NT2/D1 (cell line): ENCODE measurements at regions not wholly inside any gene's neighbourhood (a gene's known extent, or its start where the extent isn't known, plus 50 kb on each side); places are given as distances from the start of the nearest gene placed in this dataset.

Experiments
- DNase-seq: peaks from one replicate; pipeline ENCODE4 v3.0.0-alpha.2; 2011; ENCODE audit warnings: low read depth, low spot score
- H3K27me3 ChIP-seq: 2 replicates; pipeline ENCODE4 v1.6.0; 2011; ENCODE audit warnings: mild to moderate bottlenecking; ENCODE audit not compliant: insufficient read length, insufficient read depth
- H3K36me3 ChIP-seq: 2 replicates; pipeline ENCODE4 v1.6.1; 2011; ENCODE audit warnings: mild to moderate bottlenecking, low read length, mixed read lengths; ENCODE audit not compliant: insufficient read depth, insufficient read length
- H3K4me1 ChIP-seq: 2 replicates; pipeline ENCODE4 v1.5.1; 2011; ENCODE audit not compliant: insufficient read depth, insufficient read length
- H3K4me3 ChIP-seq: 2 replicates; pipeline ENCODE4 v1.5.1; 2011; ENCODE audit warnings: low read depth; ENCODE audit not compliant: insufficient read length
- H3K9ac ChIP-seq: 2 replicates; pipeline ENCODE4 v1.6.0; 2011; ENCODE audit warnings: low read depth; ENCODE audit not compliant: insufficient read length
- H3K9me3 ChIP-seq: 2 replicates; pipeline ENCODE4 v1.5.1; 2011; ENCODE audit warnings: mild to moderate bottlenecking, low read length; ENCODE audit not compliant: insufficient read depth
- SUZ12 ChIP-seq: IDR thresholded peaks from 2 replicates; pipeline ENCODE4 v1.6.1; 2011; ENCODE audit not compliant: insufficient read length, insufficient read depth; ENCODE audit errors: extremely low read depth
- YY1 ChIP-seq: IDR thresholded peaks from 2 replicates; pipeline ENCODE4 v1.6.1; 2011; ENCODE audit not compliant: insufficient read length, insufficient read depth
- ZNF274 ChIP-seq: IDR thresholded peaks from 2 replicates; pipeline ENCODE4 v1.6.1; 2011; ENCODE audit warnings: mild to moderate bottlenecking, low read depth, low read length

GRCh38 chr5:6090838-6091237, 287.5 kb downstream of the MED10 start:
- Histone ChIP-seq H3K4me3 (no peak overlapping the region), H3K4me1 (no peaks in the 10 kb centered on the region), H3K27me3 (no peaks in the 10 kb centered on the region), H3K9ac (no peak overlapping the region), H3K9me3 (no peaks in the 10 kb centered on the region), H3K36me3 (no peaks in the 10 kb centered on the region)
- DNase-seq, result no peak
- TF ChIP-seq SUZ12 (no peak), YY1 (no peak), ZNF274 (no peak)

GRCh38 chr5:6090079-6090654, 288.2 kb downstream of the MED10 start:
- H3K36me3 ChIP-seq, result no peaks in the 10 kb centered on the region
- no peaks in the 10 kb centered on the region for H3K9me3 ChIP-seq
- TF ChIP-seq YY1, result no peak
- TF ChIP-seq ZNF274, result no peak
- TF ChIP-seq SUZ12, result no peak
- H3K4me3 ChIP-seq, result no peak overlapping the region
- DNase-seq, result no peak
- no peaks in the 10 kb centered on the region for H3K4me1 ChIP-seq
- no peaks in the 10 kb centered on the region for H3K27me3 ChIP-seq
- H3K9ac ChIP-seq, result no peak overlapping the region

DNA sequence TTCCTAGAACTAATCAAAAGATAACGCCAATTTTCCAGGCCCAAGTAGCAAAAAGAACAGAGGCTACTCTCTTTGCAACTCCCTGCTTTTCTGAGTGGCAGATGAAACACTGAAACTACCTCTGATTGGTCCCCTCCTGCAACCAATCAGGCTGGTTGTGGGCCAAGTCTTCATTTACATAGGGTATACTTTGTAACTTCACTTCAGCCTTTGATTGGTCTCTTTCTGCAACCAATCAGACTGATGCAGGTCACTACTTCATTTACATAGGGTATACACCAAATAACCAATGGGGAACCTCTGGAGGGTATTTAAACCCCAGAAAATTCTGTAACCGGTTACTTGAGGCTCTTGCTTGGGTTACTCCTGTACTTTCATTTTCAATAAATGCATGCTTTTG, 289.6 kb downstream of the MED10 start:
- H3K4me3 ChIP-seq, result no peak overlapping the region
- H3K36me3 ChIP-seq, result no peaks in the 10 kb centered on the region
- H3K9me3 ChIP-seq, result no peaks in the 10 kb centered on the region
- TF ChIP-seq YY1, result no peak
- TF ChIP-seq ZNF274, result no peak
- TF ChIP-seq SUZ12, result no peak
- no peaks in the 10 kb centered on the region for H3K4me1 ChIP-seq
- no peaks in the 10 kb centered on the region for H3K27me3 ChIP-seq
- no peak for DNase-seq
- H3K9ac ChIP-seq, result no peak overlapping the region

GRCh38 chr5:6087576-6087975, 290.8 kb downstream of the MED10 start:
- Histone ChIP-seq H3K36me3 (no peaks in the 10 kb centered on the region), H3K9ac (no peak overlapping the region), H3K27me3 (no peaks in the 10 kb centered on the region), H3K4me1 (no peaks in the 10 kb centered on the region), H3K9me3 (no peaks in the 10 kb centered on the region), H3K4me3 (no peak overlapping the region)
- no peak for DNase-seq
- TF ChIP-seq YY1 (no peak), SUZ12 (no peak), ZNF274 (no peak)

DNA sequence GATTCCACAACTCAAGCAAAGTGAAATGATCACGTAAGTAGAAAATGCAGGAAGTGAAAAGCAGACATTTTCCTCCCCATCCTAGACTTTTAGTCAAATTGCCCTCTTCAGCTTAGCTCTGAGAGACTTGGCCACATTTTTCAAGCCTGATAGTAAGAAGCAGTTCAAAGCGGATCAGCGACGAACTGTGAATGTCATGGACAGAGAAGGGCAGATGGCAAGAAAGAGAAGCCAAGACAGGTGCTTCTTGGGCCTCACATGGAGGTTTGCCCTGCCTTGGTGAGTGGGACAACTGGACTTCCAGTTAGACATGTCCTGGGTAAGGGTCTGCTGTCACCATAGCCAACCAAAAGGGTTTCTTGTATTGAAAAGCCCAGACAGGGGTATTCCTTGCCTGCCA, 291.5 kb downstream of the MED10 start:
- no peak for DNase-seq
- H3K4me3 ChIP-seq, result no peak overlapping the region
- H3K9ac ChIP-seq, result no peak overlapping the region
- no peak for TF ChIP-seq YY1
- no peak for TF ChIP-seq SUZ12
- TF ChIP-seq ZNF274, result no peak
- H3K36me3 ChIP-seq, result no peaks in the 10 kb centered on the region
- H3K4me1 ChIP-seq, result no peaks in the 10 kb centered on the region
- no peaks in the 10 kb centered on the region for H3K9me3 ChIP-seq
- H3K27me3 ChIP-seq, result no peaks in the 10 kb centered on the region

DNA sequence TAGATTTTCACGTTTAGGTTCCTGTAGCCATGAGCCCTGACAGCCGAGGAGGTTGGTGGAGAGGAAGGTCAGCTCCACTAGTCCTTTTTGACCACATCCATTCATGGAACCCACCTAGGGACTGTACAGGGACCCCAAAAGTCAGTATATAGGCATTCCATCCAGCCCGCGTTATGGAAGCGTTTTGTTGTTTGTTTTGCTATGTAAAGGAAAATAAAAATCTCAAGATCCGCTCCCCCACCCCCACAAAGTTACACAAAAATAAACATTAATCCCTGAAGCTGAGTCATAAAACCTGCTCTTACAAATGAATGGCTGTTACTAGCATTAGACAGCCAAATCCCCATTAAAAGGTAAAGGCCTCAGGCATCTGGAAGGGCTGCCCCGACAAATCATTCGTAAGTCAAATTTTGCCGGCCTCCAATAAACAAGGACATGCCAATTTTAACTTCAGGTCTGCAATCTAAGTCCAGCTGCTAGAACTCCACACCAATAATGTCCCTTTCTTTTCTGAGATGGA, 292.9 kb downstream of the MED10 start:
- H3K27me3 ChIP-seq, result no peaks in the 10 kb centered on the region
- no peaks in the 10 kb centered on the region for H3K36me3 ChIP-seq
- TF ChIP-seq ZNF274 (no peak), SUZ12 (no peak)
- H3K4me3 ChIP-seq, result no peak overlapping the region
- H3K4me1 ChIP-seq, result no peaks in the 10 kb centered on the region
- no peak for DNase-seq
- H3K9ac ChIP-seq, result no peak overlapping the region
- H3K9me3 ChIP-seq, result no peaks in the 10 kb centered on the region

GRCh38 chr5:6084836-6085235, 293.5 kb downstream of the MED10 start:
- no peak overlapping the region for H3K4me3 ChIP-seq
- DNase-seq, result no peak
- no peaks in the 10 kb centered on the region for H3K36me3 ChIP-seq
- no peaks in the 10 kb centered on the region for H3K4me1 ChIP-seq
- H3K27me3 ChIP-seq, result no peaks in the 10 kb centered on the region
- H3K9ac ChIP-seq, result no peak overlapping the region
- TF ChIP-seq ZNF274 (no peak), YY1 (no peak), SUZ12 (no peak)
- no peaks in the 10 kb centered on the region for H3K9me3 ChIP-seq
